Activated CD4-positive, alpha-beta T cell treated with anti-CD3 and anti-CD28 coated beads, Interleukin-2, amount 50 U/mL, for 4 hours (primary cell): ENCODE measurements at regions not wholly inside any gene's neighbourhood (a gene's known extent, or its start where the extent isn't known, plus 50 kb on each side); places are given as distances from the start of the nearest gene placed in this dataset.

Source experiments
- DNase-seq, 2 experiments: peaks; one replicate each; pipeline ENCODE4 v3.0.0-alpha.2; 2020

DNA sequence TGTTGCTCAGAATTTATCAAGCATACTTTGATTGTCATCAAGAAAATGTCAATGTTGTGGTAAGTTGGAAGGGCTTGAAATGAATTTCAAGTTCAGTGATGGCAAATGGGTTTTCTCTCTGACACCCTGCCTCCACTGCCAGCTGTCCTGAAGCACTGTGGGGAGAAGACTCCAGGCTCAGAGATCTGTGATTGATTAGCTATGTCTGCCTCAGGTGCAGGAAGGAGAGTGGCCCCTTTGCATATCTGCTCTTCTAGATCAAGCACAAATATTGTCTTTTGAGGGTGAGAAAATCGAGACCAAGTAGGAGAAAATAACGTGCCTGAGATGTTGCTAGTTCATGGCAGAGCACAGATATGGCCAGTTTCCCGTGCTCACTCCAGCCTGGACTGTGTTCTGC is 178.8 kb upstream of the GLI2 start:
- no peak for DNase-seq

DNA sequence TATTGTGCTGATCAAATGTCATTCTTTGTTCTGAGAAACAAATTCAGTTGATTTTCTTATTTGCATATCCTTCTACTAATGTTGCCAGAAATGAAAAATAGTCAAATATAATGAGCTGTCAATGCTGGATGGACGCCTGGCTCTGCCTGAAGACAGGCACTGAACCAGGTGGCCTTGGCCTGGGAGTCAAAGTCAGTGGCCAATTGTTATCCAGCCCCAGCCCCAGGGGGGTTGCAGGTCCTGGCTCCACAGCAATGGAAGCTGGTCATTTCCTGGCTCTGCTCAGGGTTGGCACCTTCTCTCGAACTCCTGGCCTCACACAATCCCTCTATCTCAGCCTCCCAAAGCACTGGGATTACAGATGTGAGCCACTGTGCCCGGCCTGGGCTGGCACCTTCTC is 176.8 kb upstream of the GLI2 start:
- DNase-seq: no peak

DNA sequence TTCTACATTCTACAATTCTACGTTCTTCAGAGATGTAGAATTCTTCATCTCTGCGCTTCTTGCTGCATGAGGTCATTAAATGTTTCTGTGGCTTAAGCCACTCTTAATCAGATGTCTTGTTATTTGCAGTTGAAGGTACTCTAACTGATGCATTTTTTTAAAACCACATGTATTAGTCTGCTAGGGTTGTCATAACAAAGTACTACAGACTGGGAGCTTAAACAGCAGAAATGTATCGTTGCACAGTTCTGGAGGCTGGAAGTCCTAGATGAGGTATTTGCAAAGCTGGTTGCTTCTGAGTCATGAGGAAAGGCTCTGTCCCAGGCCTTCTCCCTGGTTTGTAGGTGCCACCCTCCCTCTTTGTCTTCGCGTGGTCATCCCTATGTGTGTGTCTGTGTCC is 176.3 kb upstream of the GLI2 start:
- DNase-seq: no peak

DNA sequence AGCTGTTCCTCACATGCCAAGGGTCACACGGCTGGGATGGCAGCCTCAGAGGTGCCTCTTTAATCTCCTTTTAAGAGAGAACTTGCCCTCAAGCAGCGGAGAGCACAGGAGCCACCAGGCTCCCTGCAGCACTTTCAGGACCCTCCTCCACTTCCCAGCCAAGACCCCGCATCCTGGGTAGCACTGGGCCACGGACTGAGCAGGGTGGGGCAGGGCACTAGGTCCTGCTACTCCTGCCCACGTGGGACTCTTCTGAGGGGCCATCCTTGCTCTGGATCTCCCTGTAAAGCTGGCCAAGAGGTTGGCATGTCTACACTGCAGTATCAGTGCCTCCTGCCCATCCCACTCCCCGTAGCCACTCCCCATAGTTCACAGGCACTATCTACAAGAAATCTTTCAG is 175.3 kb upstream of the GLI2 start:
- no peak for DNase-seq

DNA sequence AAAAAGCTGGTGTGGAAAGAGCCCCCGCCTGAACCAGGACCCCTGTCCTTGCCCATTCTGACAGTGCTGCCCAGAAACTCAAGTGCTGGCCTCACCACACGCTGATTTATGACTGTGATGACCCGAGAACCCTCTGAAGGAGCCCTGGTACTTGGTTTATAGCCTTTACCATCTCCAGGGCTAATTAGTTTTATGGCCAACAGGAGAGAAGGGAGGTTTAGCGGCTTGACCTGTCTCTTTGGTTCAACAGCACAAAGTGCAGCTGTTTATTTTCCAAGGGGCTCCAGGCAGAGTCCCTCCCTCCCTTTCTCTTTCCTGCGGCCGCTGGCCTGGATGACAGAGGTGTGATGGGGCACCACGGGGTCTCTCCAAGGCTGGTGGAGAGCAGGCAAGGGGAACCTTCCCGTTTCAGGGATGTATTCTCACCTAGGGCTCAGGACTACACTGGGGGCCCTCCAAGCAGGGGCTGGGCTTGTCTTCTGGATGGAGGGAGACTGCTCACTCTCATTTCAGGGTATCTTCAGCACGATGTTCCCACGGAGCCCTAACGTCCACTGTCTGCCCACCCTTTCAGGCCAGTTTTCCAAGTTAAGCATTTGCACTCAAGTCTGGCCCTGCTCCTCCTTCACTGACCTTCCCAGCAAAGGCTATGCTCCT is 174.2 kb upstream of the GLI2 start:
- DNase-seq: no peak

DNA sequence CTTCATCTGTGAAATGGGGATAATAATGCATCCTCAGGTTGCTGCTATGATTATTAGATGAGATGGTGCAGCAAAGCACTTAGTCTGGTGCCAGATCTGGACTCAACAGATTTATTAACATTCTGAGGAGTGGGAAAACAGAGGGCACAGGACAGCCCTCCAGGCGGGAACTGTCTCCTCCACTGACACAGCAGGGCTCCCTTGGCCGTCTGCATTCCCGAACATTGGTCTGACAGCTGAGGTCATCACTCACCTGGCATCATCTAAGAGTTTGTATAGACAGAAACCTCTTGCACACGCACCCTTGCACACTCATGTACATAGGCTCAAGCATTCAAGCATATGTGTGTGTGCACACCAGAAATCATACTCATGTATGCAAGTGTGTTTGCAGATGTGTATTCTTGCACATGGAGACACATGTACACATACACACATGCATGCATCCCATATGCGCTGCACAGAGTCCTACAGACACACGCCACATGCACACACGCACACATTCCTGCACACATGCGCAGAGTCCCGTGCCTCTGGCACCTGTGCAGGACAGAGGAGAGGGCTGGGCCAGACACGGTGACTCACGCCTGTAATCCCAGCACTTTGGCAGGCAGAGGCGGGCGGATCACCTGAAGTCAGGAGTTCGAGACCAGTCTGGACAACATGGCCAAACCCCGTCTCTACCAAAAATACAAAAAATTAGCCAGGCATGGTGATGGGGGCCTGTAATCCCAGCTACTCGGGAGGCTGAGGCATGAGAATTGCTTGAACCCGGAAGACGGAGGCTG is 173.3 kb upstream of the GLI2 start:
- DNase-seq: no peak

DNA sequence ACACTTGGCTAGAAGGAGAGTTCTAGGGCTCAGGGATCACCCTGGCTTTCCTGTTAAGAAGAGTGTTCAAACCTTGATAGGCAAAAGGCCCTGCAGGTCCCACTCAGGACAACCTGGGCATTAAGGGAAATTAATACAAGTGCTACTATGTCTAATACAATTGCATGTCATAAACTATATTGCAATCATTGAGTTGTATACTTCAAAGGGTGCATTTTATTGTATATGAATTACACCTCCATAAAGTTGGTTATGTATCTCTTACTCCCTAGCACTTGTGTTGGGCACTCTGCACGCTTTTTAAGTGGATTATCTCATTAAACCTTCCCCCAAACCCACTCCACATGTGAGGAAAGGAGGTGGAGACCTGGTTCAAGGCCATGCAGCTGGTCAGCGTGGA is 172.1 kb upstream of the GLI2 start:
- DNase-seq: no peak

DNA sequence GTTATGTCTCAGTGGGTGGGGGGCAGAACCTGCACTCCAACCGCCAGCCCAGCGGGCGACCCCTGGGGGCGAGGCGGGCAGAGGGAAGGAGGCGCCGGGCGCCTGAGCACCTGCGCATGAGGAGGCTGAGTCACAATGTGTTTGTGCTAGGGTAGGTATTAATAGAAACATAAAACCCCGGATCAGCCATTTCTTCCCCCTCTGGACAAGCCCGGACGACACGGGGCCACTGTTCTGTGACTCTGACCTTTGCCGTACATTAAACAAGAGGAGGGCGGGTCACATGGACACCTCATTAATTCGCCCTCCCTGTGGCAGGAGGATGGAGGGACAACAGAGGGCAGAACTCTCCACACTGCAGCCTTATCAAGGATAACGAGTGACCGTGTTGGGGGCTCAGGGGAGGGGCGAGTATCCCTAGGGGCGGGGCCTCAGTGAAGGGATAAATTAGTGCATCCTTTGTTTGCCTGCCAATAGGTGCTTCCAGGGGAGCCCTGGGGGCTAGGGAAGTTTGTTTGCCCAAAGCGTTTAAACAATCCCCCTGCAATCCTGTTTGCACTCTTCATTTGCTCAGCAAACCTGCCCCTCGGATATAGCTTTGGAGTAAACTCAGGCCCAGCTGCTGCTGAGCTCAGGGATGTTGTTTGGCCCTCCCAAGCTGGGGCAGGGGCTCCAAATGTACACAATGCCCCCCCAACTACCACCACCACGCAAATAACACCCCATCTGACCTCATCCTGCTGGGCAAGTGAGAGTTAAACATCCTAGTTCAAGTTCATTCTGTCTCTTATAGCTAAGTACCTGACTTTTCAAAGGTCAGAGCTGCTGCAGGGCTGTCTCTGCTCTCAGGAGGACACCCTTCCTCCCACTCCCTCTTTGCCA is 171.2 kb upstream of the GLI2 start:
- DNase-seq: no peak

DNA sequence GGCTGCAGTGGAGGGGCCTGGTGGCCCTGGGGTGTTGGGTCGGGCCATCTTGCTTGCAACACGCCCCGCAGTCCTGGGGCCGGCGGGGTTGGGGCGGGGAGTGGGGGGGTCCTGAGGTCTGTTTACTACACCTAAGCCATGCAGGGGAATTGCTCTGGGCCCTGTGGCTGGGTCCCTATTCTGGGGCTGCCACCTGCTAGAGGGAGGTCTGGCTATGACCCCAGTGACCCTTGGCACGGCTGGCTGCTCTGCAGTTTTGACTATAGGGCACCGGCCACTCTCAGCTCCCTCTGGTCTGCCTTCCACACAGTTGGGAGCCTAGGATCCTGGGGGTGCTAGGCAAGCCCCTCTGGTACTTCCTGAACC is 170.6 kb upstream of the GLI2 start:
- DNase-seq: no peak

DNA sequence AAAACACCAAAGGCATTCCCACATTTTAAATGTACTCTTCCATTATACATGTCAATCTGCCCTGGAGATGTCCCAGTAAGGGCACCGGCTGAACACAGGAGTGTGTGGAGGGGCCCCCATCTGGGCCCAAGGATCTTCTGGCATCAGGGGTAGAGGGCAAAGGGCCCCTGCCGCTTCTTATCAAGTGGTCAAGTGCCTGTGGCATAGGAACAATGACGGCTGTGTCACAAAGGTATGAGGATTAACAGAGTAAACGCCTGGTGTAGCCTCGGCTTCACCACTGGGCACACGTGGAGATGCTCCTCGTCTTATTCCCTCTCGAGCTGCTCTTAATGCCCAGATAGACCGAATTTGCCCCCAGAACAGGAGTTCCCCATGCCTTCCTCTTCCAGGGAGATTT is 169.7 kb upstream of the GLI2 start:
- DNase-seq: no peak

DNA sequence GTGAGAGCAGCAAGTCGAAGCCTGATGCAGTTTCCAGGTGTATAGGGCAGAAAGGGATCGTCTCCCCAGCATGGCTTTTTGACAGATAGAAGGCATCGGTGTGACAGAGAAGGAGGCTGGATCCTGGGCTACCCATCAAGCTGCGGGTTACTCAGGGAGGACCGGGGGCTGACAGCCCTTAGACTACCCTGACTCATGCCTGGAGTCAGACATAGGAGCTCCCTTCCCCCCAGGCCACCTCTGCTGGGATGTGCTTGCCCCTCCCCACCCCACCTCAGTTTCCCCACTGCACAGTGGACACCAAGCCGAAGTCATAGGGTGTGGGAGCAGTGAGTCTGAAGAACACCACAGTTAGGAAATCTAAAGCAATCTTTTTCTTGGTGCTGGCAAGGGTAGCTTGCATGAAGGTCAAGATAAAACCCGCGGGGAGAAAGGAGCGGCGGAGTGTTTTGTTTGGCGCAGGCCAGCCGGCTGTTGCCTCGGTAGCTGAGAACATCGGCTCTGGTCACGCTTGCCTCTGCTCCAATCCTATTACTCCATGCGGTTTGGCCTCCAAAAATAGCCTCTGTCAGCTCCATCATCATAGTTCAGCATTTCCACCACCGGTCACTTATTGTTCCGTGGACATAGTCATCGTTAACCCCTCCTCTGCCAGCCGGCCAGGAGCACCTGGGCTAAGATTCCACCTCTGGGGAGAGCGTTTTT is 169.2 kb upstream of the GLI2 start:
- DNase-seq: no peak

DNA sequence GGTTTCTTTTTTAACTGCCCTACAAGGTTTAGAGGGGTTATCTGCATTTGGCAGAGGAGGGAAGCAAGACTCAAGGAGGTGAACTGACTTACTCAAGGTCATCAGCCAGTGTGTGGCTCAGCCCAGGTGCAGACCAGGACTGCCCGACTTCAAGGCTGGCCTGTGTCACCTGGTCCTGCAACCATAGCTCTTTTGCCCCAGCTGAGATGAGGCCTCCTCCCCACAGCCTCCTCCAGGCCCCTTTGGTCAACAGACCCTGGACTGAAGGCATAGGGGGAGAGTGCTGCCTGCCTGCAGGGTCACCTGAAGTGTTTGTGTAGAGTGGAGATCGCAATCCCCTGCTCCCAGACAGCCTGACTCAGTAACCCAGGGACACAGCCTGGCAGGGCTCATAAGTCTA is 168.5 kb upstream of the GLI2 start:
- DNase-seq: no peak

DNA sequence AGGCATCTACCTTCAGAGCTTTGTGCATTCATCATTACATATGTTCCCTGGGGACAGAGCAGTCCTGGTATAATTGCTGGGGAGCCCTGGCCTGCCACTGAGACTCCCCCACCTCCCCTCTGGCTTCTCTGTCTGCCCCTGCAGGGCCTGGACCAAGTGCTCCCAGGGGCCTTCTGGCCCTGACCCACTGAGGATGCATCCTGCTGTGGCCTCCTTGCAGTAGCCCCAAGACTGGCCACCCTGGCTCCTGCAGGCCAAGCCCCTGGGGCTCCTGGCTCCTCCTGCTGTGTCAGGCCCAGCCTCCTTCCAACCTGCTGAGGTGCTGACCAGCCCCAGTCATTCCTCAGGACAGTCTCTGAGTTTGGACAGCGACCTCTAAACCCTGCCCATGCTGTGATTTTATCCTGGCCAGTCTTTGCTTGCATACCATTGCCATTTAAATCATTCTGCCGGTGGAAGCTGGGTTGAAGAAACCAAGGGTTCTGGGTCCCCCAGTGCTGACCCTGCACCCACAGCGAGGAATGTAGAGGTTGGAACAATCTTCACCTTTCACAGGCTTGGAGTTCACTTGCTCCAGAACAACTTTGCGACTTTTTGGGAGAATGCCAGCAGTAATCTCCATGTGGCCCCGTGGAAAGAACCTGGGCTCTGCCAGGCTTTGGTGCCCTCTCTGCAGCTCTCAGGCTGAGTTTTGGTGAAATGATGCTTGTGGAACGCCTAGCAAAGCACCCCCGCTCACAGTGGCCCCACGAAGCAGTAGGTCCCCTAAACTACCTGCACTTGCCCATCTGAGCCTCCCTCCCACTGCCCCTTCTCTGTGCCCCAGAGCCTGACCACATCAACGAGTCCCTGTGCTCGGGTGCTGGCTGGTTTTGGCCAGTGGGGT is 167.3 kb upstream of the GLI2 start:
- DNase-seq: no peak

DNA sequence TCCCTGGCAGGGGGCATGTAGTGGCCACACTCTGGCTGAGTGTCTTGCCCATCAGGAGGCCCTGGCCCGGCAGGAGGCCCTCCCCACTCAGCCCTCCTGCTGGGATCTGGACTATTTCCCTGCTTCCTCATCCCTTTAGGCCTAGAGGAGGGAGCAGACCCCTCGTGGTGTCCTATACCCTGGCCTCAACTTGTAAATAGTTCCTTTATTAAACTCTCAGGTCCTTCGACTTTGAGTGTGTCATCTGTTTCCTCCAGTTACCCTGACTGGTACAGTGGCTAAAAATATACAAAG is 166.7 kb upstream of the GLI2 start:
- no peak for DNase-seq

DNA sequence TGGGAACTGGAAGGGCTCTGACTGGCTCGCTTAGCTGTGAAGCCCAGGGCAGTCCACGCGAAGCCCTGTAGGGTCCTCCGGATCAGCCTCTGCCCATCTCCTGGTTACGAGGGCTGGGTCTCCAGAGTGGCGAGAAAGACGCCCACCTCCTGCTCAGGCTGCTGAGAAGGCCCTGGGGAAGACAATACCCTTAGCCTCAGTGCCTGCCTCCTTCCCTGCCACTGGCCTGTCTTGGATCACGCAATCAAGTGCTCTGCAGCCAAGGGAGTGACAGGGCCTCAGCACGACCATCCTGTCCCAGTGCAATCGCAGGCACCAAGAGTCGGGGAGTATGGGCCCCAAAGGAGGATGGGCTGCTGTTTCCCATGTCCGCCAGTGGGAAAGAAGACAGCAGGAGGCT is 165.7 kb upstream of the GLI2 start:
- no peak for DNase-seq

DNA sequence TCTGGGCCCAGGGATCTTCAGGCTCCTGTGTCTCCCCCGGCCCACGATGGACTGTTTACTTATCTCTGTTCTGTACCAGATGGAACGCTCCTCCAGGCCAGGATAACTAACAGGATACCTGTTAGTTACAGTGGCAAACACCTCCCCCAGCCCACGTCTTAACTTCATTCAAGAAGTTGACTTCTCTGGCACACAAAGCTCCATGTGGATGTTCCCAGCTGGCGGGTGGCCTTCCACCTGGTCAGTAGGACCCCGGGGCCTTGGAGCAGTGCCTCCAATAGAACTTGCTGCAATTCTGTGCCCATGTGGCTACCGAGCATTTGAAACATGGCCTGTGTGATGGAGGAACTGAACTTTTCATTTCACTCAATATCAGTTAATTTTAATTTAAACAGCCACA is 165.1 kb upstream of the GLI2 start:
- DNase-seq: no peak

DNA sequence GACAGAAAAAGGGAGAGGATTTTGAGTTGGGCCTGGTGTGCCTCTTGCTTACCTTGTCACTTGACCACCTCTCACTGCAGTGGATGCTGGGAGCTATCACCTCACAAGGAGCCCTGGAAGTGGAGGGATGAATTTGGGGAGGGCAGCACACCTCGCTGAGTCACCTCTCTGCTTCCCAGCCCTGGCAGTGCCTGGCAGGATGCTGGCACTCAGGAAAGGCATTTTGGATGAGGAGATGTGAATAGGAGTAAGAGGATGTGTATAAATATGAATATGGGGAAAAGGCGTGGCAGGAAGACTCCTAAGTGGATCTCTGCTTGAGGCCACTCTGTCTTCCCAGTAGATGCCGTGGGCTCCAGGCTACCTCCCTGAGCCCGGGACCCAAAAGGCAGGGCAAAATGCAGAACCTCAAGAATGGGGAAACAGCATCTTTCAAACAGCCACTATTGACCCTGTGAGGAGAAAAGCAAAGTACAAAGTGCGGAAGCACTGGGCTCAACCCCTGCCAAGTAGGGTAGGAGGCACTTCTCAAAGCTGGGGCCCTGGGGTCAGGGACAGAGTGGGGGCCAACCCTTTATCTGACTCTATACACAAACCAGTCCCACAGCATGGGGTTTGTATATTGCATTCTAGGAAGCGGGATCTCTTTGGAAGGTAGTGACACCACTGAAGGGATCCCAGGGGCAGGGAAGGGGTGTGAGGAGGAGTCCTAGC is 164.5 kb upstream of the GLI2 start:
- no peak for DNase-seq

DNA sequence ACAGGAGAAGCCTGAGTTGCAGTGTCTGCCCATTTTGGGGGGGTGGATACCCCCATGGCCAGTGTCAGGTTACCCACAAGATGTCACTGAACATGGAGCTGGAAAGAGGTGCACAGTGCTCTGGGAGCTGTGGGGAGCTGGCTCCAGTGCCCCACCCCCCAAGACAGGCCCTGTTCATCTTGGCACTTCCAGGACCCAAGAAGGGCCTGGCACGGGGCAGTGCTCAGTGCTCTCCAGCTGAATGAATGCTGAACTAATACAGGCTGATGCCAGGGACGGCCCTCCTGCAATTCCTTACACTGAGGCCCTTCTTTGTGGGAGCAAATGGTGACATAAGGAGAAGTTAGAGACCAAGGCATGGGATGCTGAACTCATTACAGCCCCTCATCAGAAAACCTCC is 163.4 kb upstream of the GLI2 start:
- DNase-seq: no peak

DNA sequence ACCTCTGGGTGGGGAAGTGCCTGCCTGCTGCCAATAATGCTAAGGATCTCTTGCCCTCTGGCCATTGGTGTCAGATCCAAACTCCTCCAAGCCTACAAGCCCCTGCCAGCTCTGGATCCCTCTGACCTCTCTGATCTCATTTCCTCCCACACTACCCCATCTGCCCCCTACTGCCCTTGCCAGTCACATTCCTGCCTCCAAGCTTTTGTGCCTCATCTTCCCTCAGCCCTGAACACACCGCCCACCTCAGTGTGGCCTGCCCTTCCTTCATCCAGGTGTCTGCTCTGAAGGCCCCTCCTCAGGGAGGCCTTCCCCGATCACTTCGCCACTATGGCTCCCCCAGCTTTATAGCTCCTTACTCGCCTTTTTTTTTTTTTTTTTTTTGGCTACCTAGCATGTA is 161.0 kb upstream of the GLI2 start:
- DNase-seq: no peak

DNA sequence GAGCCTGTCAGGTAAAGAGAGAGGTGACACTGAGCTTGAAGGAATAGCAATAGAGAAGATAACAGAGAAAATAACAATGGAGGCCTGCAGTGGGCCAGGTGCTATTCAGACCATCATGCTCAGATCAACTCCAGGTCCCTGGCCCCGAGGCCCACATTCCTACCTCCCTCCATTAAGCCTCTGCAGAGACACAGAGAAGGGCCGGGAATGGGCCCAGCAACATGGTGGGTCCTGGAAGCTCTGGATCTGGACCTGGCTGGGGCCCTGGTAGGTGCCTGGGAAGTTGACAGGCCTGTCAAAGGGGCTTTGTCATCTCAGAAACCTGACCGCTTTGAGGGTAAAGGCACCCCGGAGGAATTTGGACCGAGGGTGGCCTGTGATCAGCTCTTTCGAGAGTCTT is 159.7 kb upstream of the GLI2 start:
- DNase-seq: no peak

DNA sequence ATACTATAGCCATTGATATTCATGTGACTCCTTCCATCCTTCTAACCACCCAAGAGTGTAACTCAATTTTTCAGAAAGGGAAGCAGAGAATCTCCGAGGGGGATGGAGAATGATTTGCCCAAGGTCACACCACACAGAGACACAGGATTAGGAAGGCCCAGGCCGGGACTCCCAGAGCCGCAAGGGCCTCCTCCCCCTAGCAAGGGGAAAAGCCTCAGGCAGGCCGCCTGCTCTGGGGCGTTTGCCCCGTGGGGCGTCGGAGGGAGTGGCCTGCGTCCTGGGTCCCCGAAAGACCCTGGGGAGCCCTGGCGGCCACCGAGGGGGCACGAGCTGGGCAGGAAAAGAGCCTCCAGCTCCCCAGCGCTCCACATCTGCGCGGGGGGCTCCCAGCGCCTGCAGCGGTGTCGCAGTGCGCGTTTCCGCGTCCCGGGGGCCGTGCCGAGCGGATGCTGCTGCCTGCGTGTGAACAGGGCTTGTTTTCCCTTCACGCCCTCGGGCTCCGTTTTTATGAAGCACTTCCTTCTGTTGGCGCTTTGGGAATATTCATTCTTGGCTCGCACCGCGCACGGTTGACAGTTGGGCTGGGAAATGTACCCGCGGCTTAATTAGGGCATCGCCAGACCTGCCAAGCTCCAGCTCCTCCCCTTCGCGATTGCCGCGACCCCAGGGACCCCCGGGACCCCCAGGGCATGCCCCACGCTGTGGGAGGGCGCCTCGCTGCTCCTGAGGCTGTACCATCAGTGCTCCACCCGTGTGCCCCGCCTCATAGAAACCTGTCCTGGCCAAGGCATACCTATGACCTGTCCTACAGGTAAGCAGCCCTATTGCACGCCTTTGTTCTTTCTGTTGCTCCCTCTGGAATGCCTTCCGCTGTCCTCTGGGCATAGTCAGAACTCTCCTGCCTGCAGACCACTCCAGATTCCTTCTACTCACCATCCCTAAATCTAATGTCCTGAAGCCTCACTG is 158.9 kb upstream of the GLI2 start:
- DNase-seq: no peak
